ENCODE measurements at regions not wholly inside any gene's neighbourhood (a gene's known extent, or its start where the extent isn't known, plus 50 kb on each side); places are given as distances from the start of the nearest gene placed in this dataset.

- DNase-seq (ENCODE audit: low read depth, low spot score) = no peak
- ChIA-PET POLR2A (no interaction called here), CTCF (no interaction called here)
- no peak for TF ChIP-seq CTCF (IDR thresholded peaks at IDR 0.05; ENCODE audit: insufficient read depth, low read length, missing control alignments)
- no peak overlapping the region for H3K4me3 ChIP-seq (ENCODE audit: low read depth, low read length)
These were observed 710.6 kb upstream of the EPHA7 start for GRCh38 chr6:94129926-94130325.

GRCh38 chr6:94127716-94128115 lies 708.4 kb upstream of the EPHA7 start:
- no peak overlapping the region for H3K4me3 ChIP-seq (ENCODE audit: low read depth, low read length)
- DNase-seq (ENCODE audit: low read depth, low spot score) = no peak
- ChIA-PET POLR2A (no interaction called here), CTCF (no interaction called here)
- TF ChIP-seq CTCF (IDR thresholded peaks at IDR 0.05; ENCODE audit: insufficient read depth, low read length, missing control alignments) = no peak

GRCh38 chr6:94124333-94124732 lies 705.0 kb upstream of the EPHA7 start:
- DNase-seq (ENCODE audit: low read depth, low spot score) = no peak
- no peak for TF ChIP-seq CTCF (IDR thresholded peaks at IDR 0.05; ENCODE audit: insufficient read depth, low read length, missing control alignments)
- no peak overlapping the region for H3K4me3 ChIP-seq (ENCODE audit: low read depth, low read length)
- POLR2A ChIA-PET = no interaction called here
- CTCF ChIA-PET = no interaction called here

GRCh38 chr6:94121094-94121493 lies 701.7 kb upstream of the EPHA7 start:
- POLR2A ChIA-PET = no interaction called here
- no peak for DNase-seq (ENCODE audit: low read depth, low spot score)
- H3K4me3 ChIP-seq (ENCODE audit: low read depth, low read length) = no peak overlapping the region
- TF ChIP-seq CTCF (IDR thresholded peaks at IDR 0.05; ENCODE audit: insufficient read depth, low read length, missing control alignments) = no peak
- CTCF ChIA-PET = no interaction called here

- no peak overlapping the region for H3K4me3 ChIP-seq (ENCODE audit: low read depth, low read length)
- ChIA-PET CTCF (no interaction called here), POLR2A (interaction anchor here (0.5 kb wide), 1 partner anchor 1044 kb away, joined by 4 read pairs; no protein-coding TSS in a partner anchor)
- DNase-seq (ENCODE audit: low read depth, low spot score) = no peak
- no peak for TF ChIP-seq CTCF (IDR thresholded peaks at IDR 0.05; ENCODE audit: insufficient read depth, low read length, missing control alignments)
These were observed 679.7 kb upstream of the EPHA7 start for GRCh38 chr6:94099072-94099471.

- H3K4me3 ChIP-seq (ENCODE audit: low read depth, low read length) = no peak overlapping the region
- ChIA-PET POLR2A (no interaction called here), CTCF (no interaction called here)
- TF ChIP-seq CTCF (IDR thresholded peaks at IDR 0.05; ENCODE audit: insufficient read depth, low read length, missing control alignments) = no peak
- DNase-seq (ENCODE audit: low read depth, low spot score) = no peak
These were observed 676.6 kb upstream of the EPHA7 start for GRCh38 chr6:94095961-94096360.
